Cardiac muscle cell (in vitro differentiated cells and primary cell): ENCODE measurements at regions not wholly inside any gene's neighbourhood (a gene's known extent, or its start where the extent isn't known, plus 50 kb on each side); places are given as distances from the start of the nearest gene placed in this dataset.

Experiments used
- DNase-seq, 2 donors: peaks; one replicate each; pipeline versions ENCODE4 v3.0.0 to v3.0.0-alpha.2; 2010 to 2017; ENCODE audit warnings: low read depth in 1 of 2, low spot score in 1 of 2
- H3K27ac ChIP-seq: fragments of 200-600 bp; sonication (generic); 2 replicates; pipeline ENCODE4 v1.5.1; 2016
- H3K27me3 ChIP-seq: fragments of 200-600 bp; sonication (generic); 2 replicates; pipeline ENCODE4 v1.6.0; 2016; ENCODE audit warnings: control low read depth
- H3K36me3 ChIP-seq: fragments of 200-600 bp; sonication (generic); 2 replicates; pipeline ENCODE4 v1.5.1; 2016; ENCODE audit warnings: control low read depth
- H3K4me1 ChIP-seq: fragments of 200-600 bp; sonication (generic); 2 replicates; pipeline ENCODE4 v1.8.1; 2017; ENCODE audit warnings: low read depth, mild to moderate bottlenecking, mixed run types
- H3K4me3 ChIP-seq: fragments of 200-600 bp; sonication (generic); 2 replicates; pipeline ENCODE4 v1.5.1; 2016; ENCODE audit warnings: mild to moderate bottlenecking
- H3K9me3 ChIP-seq: fragments of 200-600 bp; sonication (generic); 2 replicates; pipeline ENCODE4 v1.5.1; 2017; ENCODE audit warnings: low read depth, mild to moderate bottlenecking, control low read depth
- TF ChIP-seq, protein P1 (sequence below): IDR thresholded peaks from 2 replicates; pipeline ENCODE4 v1.5.1; 2012; ENCODE audit warnings: low read depth, mild to moderate bottlenecking, low read length

DNA sequence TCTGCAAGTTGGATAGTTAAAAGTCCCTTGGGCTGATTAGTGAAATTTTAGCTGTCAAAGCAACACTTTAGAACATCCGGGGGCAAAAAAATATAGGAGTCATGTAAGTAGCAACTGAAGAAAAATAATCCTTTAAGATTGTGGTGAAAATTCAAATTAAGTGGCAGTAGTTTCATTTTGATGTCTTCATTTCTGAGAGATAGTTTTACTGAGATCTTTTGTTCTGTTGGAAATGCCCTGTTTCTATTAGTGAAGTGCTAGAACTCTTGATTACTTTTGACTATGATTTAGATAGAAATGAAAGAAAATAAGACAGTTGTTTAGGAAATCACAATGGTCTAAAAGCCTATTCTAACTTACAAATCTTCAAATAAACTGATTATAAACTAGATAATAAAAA lies 587.3 kb upstream of the MMS22L start:
- no peak overlapping the region for H3K4me3 ChIP-seq
- H3K27ac ChIP-seq, result no peak overlapping the region
- DNase-seq, result no peak
- H3K9me3 ChIP-seq, result no peaks in the 10 kb centered on the region
- TF ChIP-seq, protein P1, sequence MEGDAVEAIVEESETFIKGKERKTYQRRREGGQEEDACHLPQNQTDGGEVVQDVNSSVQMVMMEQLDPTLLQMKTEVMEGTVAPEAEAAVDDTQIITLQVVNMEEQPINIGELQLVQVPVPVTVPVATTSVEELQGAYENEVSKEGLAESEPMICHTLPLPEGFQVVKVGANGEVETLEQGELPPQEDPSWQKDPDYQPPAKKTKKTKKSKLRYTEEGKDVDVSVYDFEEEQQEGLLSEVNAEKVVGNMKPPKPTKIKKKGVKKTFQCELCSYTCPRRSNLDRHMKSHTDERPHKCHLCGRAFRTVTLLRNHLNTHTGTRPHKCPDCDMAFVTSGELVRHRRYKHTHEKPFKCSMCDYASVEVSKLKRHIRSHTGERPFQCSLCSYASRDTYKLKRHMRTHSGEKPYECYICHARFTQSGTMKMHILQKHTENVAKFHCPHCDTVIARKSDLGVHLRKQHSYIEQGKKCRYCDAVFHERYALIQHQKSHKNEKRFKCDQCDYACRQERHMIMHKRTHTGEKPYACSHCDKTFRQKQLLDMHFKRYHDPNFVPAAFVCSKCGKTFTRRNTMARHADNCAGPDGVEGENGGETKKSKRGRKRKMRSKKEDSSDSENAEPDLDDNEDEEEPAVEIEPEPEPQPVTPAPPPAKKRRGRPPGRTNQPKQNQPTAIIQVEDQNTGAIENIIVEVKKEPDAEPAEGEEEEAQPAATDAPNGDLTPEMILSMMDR, result no peak
- H3K36me3 ChIP-seq, result no peaks in the 10 kb centered on the region
- no peaks in the 10 kb centered on the region for H3K4me1 ChIP-seq
- H3K27me3 ChIP-seq, result no peaks in the 10 kb centered on the region

DNA sequence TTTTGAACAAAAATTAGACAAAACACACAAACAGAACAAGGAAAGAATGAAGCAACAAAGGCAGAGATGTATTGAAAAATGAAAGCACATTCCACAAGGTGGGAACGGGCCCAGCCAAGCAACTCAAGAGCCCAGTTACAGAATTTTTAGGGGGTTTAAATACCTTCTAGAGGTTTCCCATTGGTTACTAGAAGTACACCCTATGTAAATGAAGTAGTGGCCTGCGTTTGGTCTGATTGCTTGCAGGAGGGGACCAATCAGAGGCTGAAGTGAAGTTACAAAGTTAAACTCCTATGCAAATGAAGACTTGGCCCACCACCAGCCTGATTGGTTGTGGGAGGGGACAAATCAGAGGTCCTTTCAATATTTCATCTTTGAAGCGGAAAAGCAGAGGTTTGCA lies 593.7 kb upstream of the MMS22L start:
- Histone ChIP-seq H3K27ac (no peak overlapping the region), H3K27me3 (no peaks in the 10 kb centered on the region), H3K36me3 (no peaks in the 10 kb centered on the region), H3K9me3 (no peaks in the 10 kb centered on the region), H3K4me1 (no peaks in the 10 kb centered on the region), H3K4me3 (no peak overlapping the region)
- DNase-seq, result no peak
- TF ChIP-seq, protein P1, result no peak

DNA sequence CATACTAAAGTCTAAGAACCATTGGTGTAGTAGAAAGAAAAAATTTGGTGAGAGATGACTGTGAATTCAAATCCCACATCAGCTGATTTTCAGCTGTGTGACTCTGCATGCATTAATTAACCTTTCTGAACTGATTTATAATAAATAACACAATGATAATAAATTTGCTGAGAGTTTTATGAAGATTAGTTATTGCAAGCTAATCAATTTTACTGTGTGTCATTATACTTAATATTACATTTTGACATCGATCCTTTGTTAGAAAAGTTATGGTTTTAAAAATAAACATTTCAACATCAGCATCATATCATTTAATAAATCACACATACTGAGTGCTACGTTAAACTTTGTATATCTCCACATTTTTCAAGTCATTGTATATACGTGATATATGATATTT lies 599.7 kb upstream of the MMS22L start:
- H3K36me3 ChIP-seq, result no peaks in the 10 kb centered on the region
- H3K9me3 ChIP-seq, result no peaks in the 10 kb centered on the region
- no peak overlapping the region for H3K4me3 ChIP-seq
- H3K27ac ChIP-seq, result no peak overlapping the region
- TF ChIP-seq, protein P1, result no peak
- no peak for DNase-seq
- H3K27me3 ChIP-seq, result no peaks in the 10 kb centered on the region
- H3K4me1 ChIP-seq, result no peaks in the 10 kb centered on the region

DNA sequence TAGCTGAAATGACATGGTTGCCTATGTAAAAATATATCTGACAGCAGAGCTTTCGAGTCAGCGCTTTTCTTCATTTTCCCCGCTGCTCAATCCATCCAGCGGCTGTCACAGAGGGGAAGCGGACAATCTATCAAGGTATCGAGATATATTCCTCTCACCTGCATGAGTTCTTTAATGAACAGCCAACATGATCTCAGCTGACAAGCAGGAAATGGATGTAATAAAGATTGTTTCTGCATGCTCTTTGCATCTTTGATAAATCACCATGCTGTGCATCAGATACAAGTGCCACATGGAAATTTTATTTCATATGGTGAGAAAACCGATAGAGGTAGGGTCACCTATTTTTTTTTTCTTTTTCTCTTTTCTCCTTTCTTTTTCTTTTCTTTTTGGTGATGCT lies 602.3 kb upstream of the MMS22L start:
- H3K27me3 ChIP-seq, result no peaks in the 10 kb centered on the region
- no peaks in the 10 kb centered on the region for H3K36me3 ChIP-seq
- no peaks in the 10 kb centered on the region for H3K4me1 ChIP-seq
- H3K9me3 ChIP-seq, result no peaks in the 10 kb centered on the region
- H3K27ac ChIP-seq, result no peak overlapping the region
- no peak for DNase-seq
- TF ChIP-seq, protein P1, result no peak
- no peak overlapping the region for H3K4me3 ChIP-seq

DNA sequence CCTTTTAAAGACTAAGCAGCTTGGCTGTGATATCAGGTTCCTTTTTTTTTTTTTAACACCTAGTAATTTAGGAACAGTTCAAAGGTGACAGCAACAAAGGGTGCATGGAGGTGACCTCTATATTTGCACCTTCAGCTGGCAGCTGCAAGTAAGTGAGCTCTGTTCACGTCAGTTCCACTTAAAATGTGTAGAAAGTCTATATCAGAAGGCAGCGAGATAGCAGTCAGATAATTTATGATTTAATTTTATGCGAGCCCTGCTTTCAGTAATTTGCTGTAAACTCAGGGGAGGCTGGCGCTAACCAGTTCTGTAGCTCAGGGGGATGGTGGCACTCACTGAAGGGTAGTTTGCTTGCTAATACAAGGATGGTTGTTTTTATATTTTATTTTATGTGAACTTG lies 602.8 kb upstream of the MMS22L start:
- no peaks in the 10 kb centered on the region for H3K36me3 ChIP-seq
- H3K4me3 ChIP-seq, result no peak overlapping the region
- TF ChIP-seq, protein P1, result no peak
- H3K9me3 ChIP-seq, result no peaks in the 10 kb centered on the region
- no peaks in the 10 kb centered on the region for H3K4me1 ChIP-seq
- no peaks in the 10 kb centered on the region for H3K27me3 ChIP-seq
- no peak for DNase-seq
- H3K27ac ChIP-seq, result no peak overlapping the region

DNA sequence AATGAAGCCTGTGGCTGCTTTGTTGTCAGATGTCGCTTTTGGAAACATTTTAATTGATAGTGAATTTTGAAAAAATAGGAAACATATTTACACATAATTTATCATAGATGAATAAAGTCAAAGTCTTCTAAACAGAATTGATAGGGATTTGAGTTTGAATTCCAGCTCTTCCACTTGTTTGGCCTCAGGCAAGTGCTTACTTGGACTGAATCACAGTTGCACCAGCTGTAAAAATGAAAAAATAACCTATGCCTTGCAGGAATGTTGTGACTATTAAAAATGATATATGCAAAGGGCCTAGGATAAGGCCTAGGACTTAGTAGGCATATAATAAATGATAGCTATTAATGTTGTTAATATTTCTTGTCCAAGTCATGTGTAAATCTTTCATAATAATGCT lies 618.5 kb upstream of the MMS22L start:
- no peak for DNase-seq
- no peak overlapping the region for H3K27ac ChIP-seq
- H3K4me1 ChIP-seq, result peaks cover 5% of the 10 kb centered on the region
- no peaks in the 10 kb centered on the region for H3K36me3 ChIP-seq
- H3K27me3 ChIP-seq, result no peaks in the 10 kb centered on the region
- no peak overlapping the region for H3K4me3 ChIP-seq
- H3K9me3 ChIP-seq, result no peaks in the 10 kb centered on the region
- TF ChIP-seq, protein P1, result no peak
